ENCODE measurements at regions not wholly inside any gene's neighbourhood (a gene's known extent, or its start where the extent isn't known, plus 50 kb on each side); places are given as distances from the start of the nearest gene placed in this dataset.

- no peak for DNase-seq
- Histone ChIP-seq H4K20me1 (ENCODE audit: insufficient read depth) (no peaks in the 10 kb centered on the region), H3K4me2 (no peak overlapping the region), H3K9me2 (no peaks in the 10 kb centered on the region), H3F3A (replicated peaks; ENCODE audit: insufficient read depth) (peaks cover 9% of the 10 kb centered on the region), H3K27ac (ENCODE audit: low read depth in 2 of 2, low read length in 1 of 2) (peak overlapping the region in 1 of 2 experiments; percentile 65; a peak in 1 of 4 replicates), H3K79me2 (ENCODE audit: insufficient read depth) (no peaks in the 10 kb centered on the region), H3K9me3 (no peaks in the 10 kb centered on the region), H3K9ac (no peak overlapping the region), H2AFZ (ENCODE audit: low read depth) (no peak overlapping the region), H3K36me3 (replicated peaks in 1 of 2; ENCODE audit: control insufficient read depth in 1 of 2, insufficient read depth in 2 of 2, low read length in 1 of 2) (no peaks in the 10 kb centered on the region), H3K4me1 (ENCODE audit: control insufficient read depth in 1 of 2, insufficient read depth in 2 of 2, low read depth in 1 of 2, low read length in 1 of 2) (peaks cover 0 to 12% of the 10 kb centered on the region in 2 experiments; a peak in 3 of 4 replicates), H3K4me3 (ENCODE audit: low read depth in 2 of 2, low read length in 1 of 2) (no peak overlapping the region), H3K27me3 (ENCODE audit: insufficient read depth) (no peaks in the 10 kb centered on the region)
- WGBS (ENCODE audit: low lambda C conversion rate) = 67% methylated on average over 3 of the region's 3 CpGs
- ChIA-PET POLR2A (no interaction called here), CTCF (interaction anchor here (1.3 to 1.9 kb wide), 2 partner anchors 10 to 200 kb away, joined by 4 to 6 read pairs; no protein-coding TSS in a partner anchor)
- no peak for TF ChIP-seq TEAD4 (IDR thresholded peaks at IDR 0.05; ENCODE audit: borderline replicate concordance, insufficient read depth)
- no peak for TF ChIP-seq TAF1 (IDR thresholded peaks at IDR 0.05; ENCODE audit: borderline replicate concordance, low read depth, low read length)
- no peak for TF ChIP-seq SMC3 (IDR thresholded peaks at IDR 0.05; ENCODE audit: low read depth, low read length)
- no peak for TF ChIP-seq NRF1 (IDR thresholded peaks at IDR 0.05; ENCODE audit: low read depth, low read length)
- no peak for TF ChIP-seq YY1 (IDR thresholded peaks at IDR 0.05; ENCODE audit: low read depth)
- TF ChIP-seq POLR2AphosphoS5 (IDR thresholded peaks at IDR 0.05; ENCODE audit: low read depth, low read length) = no peak
- TF ChIP-seq FOSL2 (IDR thresholded peaks at IDR 0.05; ENCODE audit: borderline replicate concordance, low read depth) = no peak
- no peak for TF ChIP-seq USF2 (IDR thresholded peaks at IDR 0.05; ENCODE audit: borderline replicate concordance, low read depth, low read length)
- TF ChIP-seq RFX5 (IDR thresholded peaks at IDR 0.05; ENCODE audit: low read length) = no peak
- no peak for TF ChIP-seq CHD2 (IDR thresholded peaks at IDR 0.05; ENCODE audit: low read length, partially characterized antibody)
- no peak for TF ChIP-seq FOXM1 (IDR thresholded peaks at IDR 0.05; ENCODE audit: low read depth)
- no peak for TF ChIP-seq RCOR1 (IDR thresholded peaks at IDR 0.05; ENCODE audit: low read length)
- no peak for TF ChIP-seq RXRA (IDR thresholded peaks at IDR 0.05; ENCODE audit: borderline replicate concordance, low read depth)
- no peak for TF ChIP-seq ELF1 (IDR thresholded peaks at IDR 0.05)
- no peak for TF ChIP-seq CTCF (IDR thresholded peaks at IDR 0.05)
- no peak for TF ChIP-seq PBX3 (IDR thresholded peaks at IDR 0.05)
- no peak for TF ChIP-seq GATA2 (CRISPR knock-in tag; IDR thresholded peaks at IDR 0.05)
- no peak for TF ChIP-seq NFIC (IDR thresholded peaks at IDR 0.05; ENCODE audit: borderline replicate concordance)
- no peak for TF ChIP-seq JUND (IDR thresholded peaks at IDR 0.05)
Observed at GRCh38 chr3:64970634-64971033, 282.8 kb upstream of the ADAMTS9 start.
